ENCODE measurements at regions not wholly inside any gene's neighbourhood (a gene's known extent, or its start where the extent isn't known, plus 50 kb on each side); places are given as distances from the start of the nearest gene placed in this dataset.

- TF ChIP-seq, protein P1, sequence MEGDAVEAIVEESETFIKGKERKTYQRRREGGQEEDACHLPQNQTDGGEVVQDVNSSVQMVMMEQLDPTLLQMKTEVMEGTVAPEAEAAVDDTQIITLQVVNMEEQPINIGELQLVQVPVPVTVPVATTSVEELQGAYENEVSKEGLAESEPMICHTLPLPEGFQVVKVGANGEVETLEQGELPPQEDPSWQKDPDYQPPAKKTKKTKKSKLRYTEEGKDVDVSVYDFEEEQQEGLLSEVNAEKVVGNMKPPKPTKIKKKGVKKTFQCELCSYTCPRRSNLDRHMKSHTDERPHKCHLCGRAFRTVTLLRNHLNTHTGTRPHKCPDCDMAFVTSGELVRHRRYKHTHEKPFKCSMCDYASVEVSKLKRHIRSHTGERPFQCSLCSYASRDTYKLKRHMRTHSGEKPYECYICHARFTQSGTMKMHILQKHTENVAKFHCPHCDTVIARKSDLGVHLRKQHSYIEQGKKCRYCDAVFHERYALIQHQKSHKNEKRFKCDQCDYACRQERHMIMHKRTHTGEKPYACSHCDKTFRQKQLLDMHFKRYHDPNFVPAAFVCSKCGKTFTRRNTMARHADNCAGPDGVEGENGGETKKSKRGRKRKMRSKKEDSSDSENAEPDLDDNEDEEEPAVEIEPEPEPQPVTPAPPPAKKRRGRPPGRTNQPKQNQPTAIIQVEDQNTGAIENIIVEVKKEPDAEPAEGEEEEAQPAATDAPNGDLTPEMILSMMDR (IDR thresholded peaks at IDR 0.05; ENCODE audit: insufficient read depth, low read depth, low read length), result no peak
- no peak for TF ChIP-seq EZH2 (IDR thresholded peaks at IDR 0.05; ENCODE audit: insufficient read depth, low read length)
These were observed 53.4 kb upstream of the RALGAPA2 start for GRCh38 chr20:20765696-20766365.
